Trophoblast cell (in vitro differentiated cells and primary cell): ENCODE measurements at regions not wholly inside any gene's neighbourhood (a gene's known extent, or its start where the extent isn't known, plus 50 kb on each side); places are given as distances from the start of the nearest gene placed in this dataset.

Source experiments
- DNase-seq, 2 donors: peaks; one replicate each; pipeline ENCODE4 v3.0.0-alpha.2; 2016
- H2AFZ ChIP-seq: 2 replicates; pipeline ENCODE4 v1.6.1; 2013; ENCODE audit warnings: low read length, moderate library complexity, mild to moderate bottlenecking; ENCODE audit not compliant: insufficient read depth, poor library complexity
- H2AK5ac ChIP-seq: 2 replicates; pipeline ENCODE4 v1.6.1; 2013; ENCODE audit warnings: mild to moderate bottlenecking, low read length
- H2BK120ac ChIP-seq: 2 replicates; pipeline ENCODE4 v1.6.1; 2013; ENCODE audit warnings: low read length, mild to moderate bottlenecking, moderate library complexity; ENCODE audit not compliant: insufficient read depth, poor library complexity
- H2BK12ac ChIP-seq: 2 replicates; pipeline ENCODE4 v1.6.1; 2013; ENCODE audit warnings: mild to moderate bottlenecking, low read length, moderate library complexity
- H2BK5ac ChIP-seq: 2 replicates; pipeline ENCODE4 v1.6.1; 2013; ENCODE audit warnings: low read length, low read depth, moderate library complexity, mild to moderate bottlenecking; ENCODE audit not compliant: poor library complexity
- H3K14ac ChIP-seq: 2 replicates; pipeline ENCODE4 v1.6.1; 2013; ENCODE audit warnings: mild to moderate bottlenecking, low read length
- H3K18ac ChIP-seq: 2 replicates; pipeline ENCODE4 v1.6.1; 2013; ENCODE audit warnings: mild to moderate bottlenecking, low read length
- H3K23ac ChIP-seq: 2 replicates; pipeline ENCODE4 v1.6.1; 2013; ENCODE audit warnings: low read length
- H3K27ac ChIP-seq: 2 replicates; pipeline ENCODE4 v1.5.1; 2013; ENCODE audit warnings: low read depth, mild to moderate bottlenecking, inconsistent platforms, low read length, moderate library complexity
- H3K27me3 ChIP-seq: 2 replicates; pipeline ENCODE4 v1.6.1; 2013; ENCODE audit warnings: inconsistent platforms, mild to moderate bottlenecking, low read length, moderate library complexity; ENCODE audit not compliant: insufficient read depth
- H3K36me3 ChIP-seq, 2 experiments: 1 replicate in 1 of 2; 2 replicates in 1 of 2; pipeline ENCODE4 v1.6.1; 2013; ENCODE audit warnings: low read length in 2 of 2, mild to moderate bottlenecking in 2 of 2, moderate library complexity in 1 of 2; ENCODE audit not compliant: insufficient read depth in 2 of 2, control insufficient read depth in 1 of 2
- H3K4ac ChIP-seq: 2 replicates; pipeline ENCODE4 v1.6.1; 2013; ENCODE audit warnings: low read depth, mild to moderate bottlenecking, low read length, moderate library complexity
- H3K4me1 ChIP-seq, 2 experiments: 1 replicate in 1 of 2; 2 replicates in 1 of 2; pipeline ENCODE4 v1.6.1; 2013; ENCODE audit warnings: low read length in 2 of 2, mild to moderate bottlenecking in 2 of 2, moderate library complexity in 1 of 2; ENCODE audit not compliant: insufficient read depth in 2 of 2, control insufficient read depth in 1 of 2
- H3K4me2 ChIP-seq: 2 replicates; pipeline ENCODE4 v1.6.1; 2013; ENCODE audit warnings: inconsistent platforms, mild to moderate bottlenecking, low read length, moderate library complexity
- H3K4me3 ChIP-seq: 2 replicates; pipeline ENCODE4 v1.5.1; 2013; ENCODE audit warnings: mild to moderate bottlenecking, low read depth, low read length, inconsistent platforms
- H3K79me1 ChIP-seq: one replicate; pipeline ENCODE4 v1.6.1; 2013; ENCODE audit warnings: low read length
- H3K79me2 ChIP-seq: 2 replicates; pipeline ENCODE4 v1.6.1; 2013; ENCODE audit warnings: low read length, mild to moderate bottlenecking; ENCODE audit not compliant: control insufficient read depth, insufficient read depth, poor library complexity
- H3K9ac ChIP-seq: 2 replicates; pipeline ENCODE4 v1.6.1; 2013; ENCODE audit warnings: mild to moderate bottlenecking, low read length
- H3K9me3 ChIP-seq: 2 replicates; pipeline ENCODE4 v1.6.1; 2013; ENCODE audit warnings: low read depth, mild to moderate bottlenecking, control low read depth, inconsistent platforms, low read length; ENCODE audit not compliant: insufficient read depth
- H4K12ac ChIP-seq: 2 replicates; pipeline ENCODE4 v1.6.1; 2013; ENCODE audit warnings: low read depth, mild to moderate bottlenecking, low read length, moderate library complexity
- H4K8ac ChIP-seq: 2 replicates; pipeline ENCODE4 v1.6.1; 2013; ENCODE audit warnings: low read depth, mild to moderate bottlenecking, low read length, moderate library complexity
- H4K91ac ChIP-seq: one replicate; pipeline ENCODE4 v1.6.1; 2013; ENCODE audit warnings: low read depth, mild to moderate bottlenecking, low read length, moderate library complexity
- WGBS: extraction: QIAGEN DNeasy Blood & Tissue Kit; methylation state at CpG from one replicate; pipeline ENCODE4 v1.1.7; 2013; ENCODE audit warnings: missing lambda C conversion rate; ENCODE audit not compliant: insufficient read length, insufficient coverage; ENCODE audit errors: extremely low coverage; 5-methylcytosine and 5-hydroxymethylcytosine counted together

DNA sequence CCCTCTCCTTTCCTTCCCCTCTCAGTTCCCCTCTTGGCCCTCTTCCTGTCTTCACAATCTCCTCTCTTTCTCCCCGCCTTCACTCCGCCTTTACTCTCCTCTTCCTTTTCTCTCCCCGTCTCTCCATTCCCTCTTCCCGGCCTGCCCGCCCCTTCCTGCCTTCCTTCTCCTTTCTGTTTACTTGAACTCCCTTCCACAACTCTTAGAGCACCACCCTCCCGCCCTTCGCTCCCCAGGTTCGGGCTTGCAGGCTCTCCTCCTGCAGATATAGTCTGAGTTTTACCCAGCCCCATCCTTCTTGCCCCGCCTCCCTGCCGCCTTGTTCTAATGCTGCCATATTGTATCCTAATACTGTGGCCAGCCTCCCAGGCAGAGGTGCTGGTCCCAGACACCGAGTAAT, 201.5 kb upstream of the N4BP1 start:
- WGBS: no CpG with 5 or more reads among the region's 11 CpGs

DNA sequence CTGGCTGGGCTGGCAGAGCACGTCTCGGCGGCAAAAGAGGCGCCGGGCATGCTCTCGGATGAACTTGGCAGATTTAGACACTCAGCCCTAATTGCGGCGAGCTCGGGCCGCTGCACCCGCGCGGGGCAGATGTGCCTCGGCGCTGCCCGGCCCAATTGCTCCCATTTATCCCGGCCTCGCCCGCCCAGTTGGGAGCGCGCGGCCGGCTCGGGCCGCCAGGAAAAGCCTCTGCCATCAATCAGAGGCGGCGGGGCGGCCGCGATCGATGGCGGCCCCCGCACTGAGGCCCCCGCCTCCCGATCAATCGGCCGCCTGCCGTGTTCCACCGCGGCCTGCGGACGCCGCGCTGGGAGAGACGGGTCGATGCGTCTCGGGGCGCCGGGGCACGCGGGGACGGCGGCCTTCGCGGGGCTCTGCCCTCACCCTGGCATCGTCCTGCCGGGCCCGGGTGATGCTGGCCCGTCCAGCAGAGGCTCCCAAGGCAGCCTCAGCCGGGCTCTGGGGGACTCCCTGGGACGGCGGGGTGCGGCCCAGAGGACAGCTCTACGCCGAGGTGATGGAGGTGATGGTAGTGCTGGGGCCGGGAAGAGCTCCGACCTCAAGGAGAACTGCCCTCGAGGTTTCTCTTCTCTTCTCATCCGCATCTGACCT, 200.9 kb upstream of the N4BP1 start:
- H2BK5ac ChIP-seq: no peak overlapping the region
- no peaks in the 10 kb centered on the region for H3K79me1 ChIP-seq
- no peak for DNase-seq
- H3K4me2 ChIP-seq: peak overlapping the region; percentile 61
- no peak overlapping the region for H3K4ac ChIP-seq
- H4K8ac ChIP-seq: no peak overlapping the region
- no peak overlapping the region for H3K23ac ChIP-seq
- WGBS: no CpG with 5 or more reads among the region's 70 CpGs
- H3K79me2 ChIP-seq: no peaks in the 10 kb centered on the region
- H4K12ac ChIP-seq: no peak overlapping the region
- no peak overlapping the region for H4K91ac ChIP-seq
- H3K9me3 ChIP-seq: no peaks in the 10 kb centered on the region
- H3K9ac ChIP-seq: no peak overlapping the region
- no peak overlapping the region for H2AFZ ChIP-seq
- no peak overlapping the region for H3K27ac ChIP-seq
- H3K27me3 ChIP-seq: peaks cover 33% of the 10 kb centered on the region
- no peak overlapping the region for H2AK5ac ChIP-seq
- H3K4me1 ChIP-seq: peaks cover 5 to 7% of the 10 kb centered on the region in 2 experiments
- no peaks in the 10 kb centered on the region for H3K36me3 ChIP-seq
- no peak overlapping the region for H3K14ac ChIP-seq
- no peak overlapping the region for H3K18ac ChIP-seq
- H2BK12ac ChIP-seq: no peak overlapping the region
- no peak overlapping the region for H2BK120ac ChIP-seq
- H3K4me3 ChIP-seq: no peak overlapping the region

More for the DNA sequence above, 201.5 kb upstream of the N4BP1 start:
- Histone ChIP-seq H3K18ac (no peak overlapping the region), H3K4me2 (peak overlapping the region; percentile 61), H3K9me3 (no peaks in the 10 kb centered on the region), H3K4me3 (no peak overlapping the region), H3K4ac (no peak overlapping the region), H3K27me3 (peaks cover 33% of the 10 kb centered on the region), H3K9ac (no peak overlapping the region), H2AFZ (no peak overlapping the region), H3K79me1 (no peaks in the 10 kb centered on the region), H2BK5ac (no peak overlapping the region), H2AK5ac (no peak overlapping the region), H4K8ac (no peak overlapping the region), H3K79me2 (no peaks in the 10 kb centered on the region), H2BK12ac (no peak overlapping the region), H3K36me3 (no peaks in the 10 kb centered on the region), H4K91ac (no peak overlapping the region), H2BK120ac (no peak overlapping the region), H3K23ac (no peak overlapping the region), H4K12ac (no peak overlapping the region), H3K4me1 (peaks cover 5 to 7% of the 10 kb centered on the region in 2 experiments), H3K14ac (no peak overlapping the region), H3K27ac (no peak overlapping the region)
- DNase-seq: no peak

DNA sequence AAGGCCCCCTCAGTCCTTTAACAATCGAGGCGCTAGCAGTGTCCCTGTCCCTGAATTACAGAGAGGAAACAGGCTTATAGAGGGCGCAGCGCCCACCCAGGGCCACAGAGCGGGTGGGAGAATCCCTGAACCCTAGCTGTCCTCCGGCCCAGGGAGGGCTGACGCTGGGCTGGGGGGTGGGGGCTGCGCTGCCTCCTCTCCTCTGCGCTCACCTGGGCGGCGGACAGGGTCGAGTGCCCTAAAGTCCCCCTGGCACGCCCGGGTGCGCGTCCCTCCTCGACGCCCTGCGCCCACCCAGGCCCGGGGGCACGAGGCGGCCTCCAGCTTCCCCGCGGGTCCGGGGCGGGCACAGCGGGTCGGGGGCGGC, 200.4 kb upstream of the N4BP1 start:
- Histone ChIP-seq H3K79me2 (no peaks in the 10 kb centered on the region), H4K12ac (no peak overlapping the region), H2AFZ (no peak overlapping the region), H3K4me2 (peak overlapping the region; percentile 61), H3K27ac (no peak overlapping the region), H3K79me1 (no peaks in the 10 kb centered on the region), H4K8ac (no peak overlapping the region), H2BK120ac (no peak overlapping the region), H3K4me1 (peaks cover 5 to 7% of the 10 kb centered on the region in 2 experiments), H4K91ac (no peak overlapping the region), H3K9me3 (no peaks in the 10 kb centered on the region), H3K9ac (no peak overlapping the region), H2BK5ac (no peak overlapping the region), H3K14ac (no peak overlapping the region), H3K4ac (no peak overlapping the region), H3K18ac (no peak overlapping the region), H2AK5ac (no peak overlapping the region), H3K36me3 (no peaks in the 10 kb centered on the region), H3K4me3 (no peak overlapping the region), H3K27me3 (peaks cover 33% of the 10 kb centered on the region), H3K23ac (no peak overlapping the region), H2BK12ac (no peak overlapping the region)
- no peak for DNase-seq
- WGBS: no CpG with 5 or more reads among the region's 29 CpGs

DNA sequence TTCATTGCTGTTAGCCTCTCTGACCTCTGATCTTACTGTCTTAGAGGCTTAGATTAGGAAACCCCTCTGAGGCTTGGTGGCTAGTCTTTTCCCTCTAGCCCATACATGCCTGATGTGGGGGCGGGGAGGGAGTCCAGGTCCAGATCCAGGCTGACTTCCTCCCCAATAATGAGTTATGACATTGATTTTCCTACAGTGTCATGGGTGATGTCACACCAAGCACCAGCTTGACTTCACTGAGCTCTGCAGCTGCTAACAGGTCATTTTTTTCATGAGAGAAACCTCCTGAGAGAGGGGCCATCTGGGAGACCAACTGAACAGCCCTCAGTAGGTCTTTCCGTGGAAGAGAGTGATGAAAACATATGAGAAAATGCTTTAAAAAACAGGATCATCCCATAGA, 180.2 kb upstream of the N4BP1 start:
- no peak overlapping the region for H2BK5ac ChIP-seq
- H3K14ac ChIP-seq: no peak overlapping the region
- no peak overlapping the region for H3K23ac ChIP-seq
- no peaks in the 10 kb centered on the region for H3K27me3 ChIP-seq
- H3K4me3 ChIP-seq: no peak overlapping the region
- no peak overlapping the region for H2BK12ac ChIP-seq
- no peak overlapping the region for H4K8ac ChIP-seq
- H3K4me1 ChIP-seq: no peaks in the 10 kb centered on the region
- H3K4ac ChIP-seq: no peak overlapping the region
- H3K9ac ChIP-seq: no peak overlapping the region
- H2BK120ac ChIP-seq: no peak overlapping the region
- H4K12ac ChIP-seq: no peak overlapping the region
- no peaks in the 10 kb centered on the region for H3K79me2 ChIP-seq
- H3K79me1 ChIP-seq: no peaks in the 10 kb centered on the region
- H3K4me2 ChIP-seq: no peak overlapping the region
- no CpG with 5 or more reads among the region's 2 CpGs for WGBS
- H2AFZ ChIP-seq: no peak overlapping the region
- no peak overlapping the region for H2AK5ac ChIP-seq
- H3K9me3 ChIP-seq: no peaks in the 10 kb centered on the region
- DNase-seq: no peak
- H3K18ac ChIP-seq: no peak overlapping the region
- no peak overlapping the region for H3K27ac ChIP-seq
- no peaks in the 10 kb centered on the region for H3K36me3 ChIP-seq
- H4K91ac ChIP-seq: no peak overlapping the region
